Esophagus muscularis mucosa (tissue), 4 donors: ENCODE measurements at regions not wholly inside any gene's neighbourhood (a gene's known extent, or its start where the extent isn't known, plus 50 kb on each side); places are given as distances from the start of the nearest gene placed in this dataset.

ENCODE experiments used
- DNase-seq: peaks from one replicate; pipeline ENCODE4 v3.0.0-alpha.2; 2017; ENCODE audit errors: extremely low spot score
- H3K27ac ChIP-seq, 4 donors: fragments of 200-600 bp; sonication (generic); replicated peaks in 1 of 4; 1 replicate in 3 of 4; 2 replicates in 1 of 4; pipeline ENCODE4 v1.5.1; 2016 to 2019; ENCODE audit warnings: mild to moderate bottlenecking in 1 of 4
- H3K27me3 ChIP-seq, 4 donors: fragments of 200-600 bp; sonication (generic); one replicate each; pipeline versions ENCODE4 v1.5.1 to v1.6.0; 2016 to 2019
- H3K36me3 ChIP-seq, 4 donors: fragments of 200-600 bp; sonication (generic); one replicate each; pipeline ENCODE4 v1.5.1; 2016 to 2019
- H3K4me1 ChIP-seq, 4 donors: fragments of 200-600 bp; sonication (generic); one replicate each; pipeline ENCODE4 v1.5.1; 2016 to 2019
- H3K4me3 ChIP-seq, 4 donors: fragments of 200-600 bp; sonication (generic); 1 replicate in 2 of 4; 2 replicates in 2 of 4; pipeline ENCODE4 v1.5.1; 2016 to 2019; ENCODE audit warnings: mild to moderate bottlenecking in 4 of 4, moderate library complexity in 1 of 4
- H3K9me3 ChIP-seq, 4 donors: fragments of 200-600 bp; sonication (generic); 1 replicate in 3 of 4; 2 replicates in 1 of 4; pipeline ENCODE4 v1.5.1; 2016 to 2019
- EP300 ChIP-seq: sonication (generic); formaldehyde crosslinking; IDR thresholded peaks from one replicate; pipeline ENCODE4 v1.6.1; 2017; ENCODE audit warnings: antibody characterized with exemption
- POLR2A ChIP-seq: fragments of 450-650 bp; IDR thresholded peaks from one replicate; pipeline ENCODE4 v1.6.1; 2017; ENCODE audit warnings: antibody characterized with exemption, moderate library complexity, mild to moderate bottlenecking, low read depth
- POLR2AphosphoS5 ChIP-seq, 2 donors: sonication (generic); formaldehyde crosslinking; IDR thresholded peaks; one replicate each; pipeline ENCODE4 v1.6.1; 2017; ENCODE audit warnings: antibody characterized with exemption in 2 of 2
- WGBS: methylation state at CpG from one replicate; pipeline ENCODE4 v1.1.5; 2018; 5-methylcytosine and 5-hydroxymethylcytosine counted together
- intact Hi-C: fragments of 100-400 bp; cut with DNase I; formaldehyde crosslinking; loops from one replicate; pipeline ENCODE4 v1.15.1; 2023
- TF ChIP-seq, protein P1 (sequence below), 3 experiments: fragments of 200-600 bp in 2 of 3; fragments of 450-650 bp in 1 of 3; sonication (generic) in 2 of 3; IDR thresholded peaks; one replicate each; pipeline ENCODE4 v1.5.1; 2017 to 2019; ENCODE audit warnings: antibody characterized with exemption in 3 of 3, mild to moderate bottlenecking in 2 of 3, moderate library complexity in 1 of 3

DNA sequence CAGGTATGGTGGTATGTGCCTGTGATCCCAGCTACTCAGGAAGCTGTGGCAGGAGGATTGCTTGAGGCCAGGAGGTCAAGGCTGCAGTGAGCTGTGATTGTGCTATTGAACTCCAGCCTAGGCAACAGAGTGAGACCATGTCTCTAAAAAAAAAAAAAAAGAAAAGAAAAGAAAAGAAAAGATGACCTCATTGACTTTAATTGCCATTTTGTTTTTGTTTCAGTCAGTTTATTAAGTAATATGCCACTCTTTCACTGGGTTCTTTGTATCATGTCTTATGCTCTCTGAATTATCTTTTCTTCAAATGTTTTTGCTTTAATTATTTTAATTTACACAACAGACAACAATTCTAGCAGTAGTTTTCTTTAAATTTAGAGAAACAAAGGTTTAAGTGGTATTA lies 293.8 kb downstream of the TSHZ3 start:
- Histone ChIP-seq H3K9me3 (no peaks in the 10 kb centered on the region), H3K36me3 (no peaks in the 10 kb centered on the region), H3K4me3 (no peak overlapping the region), H3K4me1 (no peaks in the 10 kb centered on the region), H3K27ac (no peak overlapping the region), H3K27me3 (no peaks in the 10 kb centered on the region)
- intact Hi-C loops = no loop called here
- TF ChIP-seq, protein P1, sequence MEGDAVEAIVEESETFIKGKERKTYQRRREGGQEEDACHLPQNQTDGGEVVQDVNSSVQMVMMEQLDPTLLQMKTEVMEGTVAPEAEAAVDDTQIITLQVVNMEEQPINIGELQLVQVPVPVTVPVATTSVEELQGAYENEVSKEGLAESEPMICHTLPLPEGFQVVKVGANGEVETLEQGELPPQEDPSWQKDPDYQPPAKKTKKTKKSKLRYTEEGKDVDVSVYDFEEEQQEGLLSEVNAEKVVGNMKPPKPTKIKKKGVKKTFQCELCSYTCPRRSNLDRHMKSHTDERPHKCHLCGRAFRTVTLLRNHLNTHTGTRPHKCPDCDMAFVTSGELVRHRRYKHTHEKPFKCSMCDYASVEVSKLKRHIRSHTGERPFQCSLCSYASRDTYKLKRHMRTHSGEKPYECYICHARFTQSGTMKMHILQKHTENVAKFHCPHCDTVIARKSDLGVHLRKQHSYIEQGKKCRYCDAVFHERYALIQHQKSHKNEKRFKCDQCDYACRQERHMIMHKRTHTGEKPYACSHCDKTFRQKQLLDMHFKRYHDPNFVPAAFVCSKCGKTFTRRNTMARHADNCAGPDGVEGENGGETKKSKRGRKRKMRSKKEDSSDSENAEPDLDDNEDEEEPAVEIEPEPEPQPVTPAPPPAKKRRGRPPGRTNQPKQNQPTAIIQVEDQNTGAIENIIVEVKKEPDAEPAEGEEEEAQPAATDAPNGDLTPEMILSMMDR (IDR thresholded peaks at IDR 0.05) = no peak
- TF ChIP-seq EP300 (no peak), POLR2AphosphoS5 (IDR thresholded peaks at IDR 0.05) (no peak), POLR2A (no peak)
- DNase-seq = no peak

DNA sequence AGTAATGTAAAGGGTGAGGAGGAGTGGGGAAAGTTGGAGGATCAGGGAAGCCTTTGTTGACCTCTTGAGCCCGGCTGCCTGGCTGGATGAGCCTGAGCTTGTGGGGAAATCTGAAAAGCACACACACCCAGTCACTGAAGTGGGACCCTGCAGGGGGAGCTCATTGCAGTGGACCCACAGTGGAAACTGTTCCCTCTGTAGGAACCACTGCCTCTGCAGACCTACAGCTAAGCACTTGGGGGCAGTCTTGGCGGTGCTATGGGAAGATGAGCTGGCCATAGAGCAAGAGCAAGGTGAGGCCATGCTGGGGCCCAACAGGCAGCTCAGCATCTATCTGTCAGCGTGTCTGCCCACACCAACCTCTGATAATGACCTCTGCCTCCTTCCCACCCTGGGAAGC lies 294.8 kb downstream of the TSHZ3 start:
- no peaks in the 10 kb centered on the region for H3K36me3 ChIP-seq
- no peaks in the 10 kb centered on the region for H3K4me1 ChIP-seq
- no peak overlapping the region for H3K27ac ChIP-seq
- peak; percentile 62 for DNase-seq
- H3K4me3 ChIP-seq = no peak overlapping the region
- 43% methylated on average over 2 of the region's 3 CpGs for WGBS
- no peaks in the 10 kb centered on the region for H3K9me3 ChIP-seq
- intact Hi-C loops = no loop called here
- TF ChIP-seq POLR2A = no peak
- no peak for TF ChIP-seq EP300
- TF ChIP-seq, protein P1 (IDR thresholded peaks at IDR 0.05) = peak in 2 of 3 experiments; percentile 19 to 36
- TF ChIP-seq POLR2AphosphoS5 (IDR thresholded peaks at IDR 0.05) = no peak
- H3K27me3 ChIP-seq = no peaks in the 10 kb centered on the region

DNA sequence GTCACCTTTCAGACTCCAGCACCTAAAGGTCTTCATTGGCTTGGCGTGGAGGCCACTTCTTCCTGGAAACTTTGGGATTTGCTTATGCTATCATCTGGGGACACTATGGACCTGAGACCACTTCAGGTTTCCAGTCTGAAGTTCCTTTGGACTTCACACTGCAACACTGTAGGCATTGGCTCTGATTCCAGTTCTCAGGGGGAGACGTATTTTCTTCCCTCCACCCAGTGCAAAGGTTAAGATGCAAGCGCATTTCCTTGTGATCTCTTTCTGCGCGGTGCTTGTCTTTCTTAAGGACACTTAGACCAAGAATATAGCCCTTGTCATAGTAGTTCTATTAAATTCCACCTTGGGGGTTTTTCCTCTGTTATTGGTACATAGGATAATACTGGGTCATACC lies 299.8 kb downstream of the TSHZ3 start:
- H3K27me3 ChIP-seq = no peaks in the 10 kb centered on the region
- 95% methylated on average over 5 of the region's 5 CpGs for WGBS
- H3K27ac ChIP-seq = no peak overlapping the region
- intact Hi-C loops = no loop called here
- H3K36me3 ChIP-seq = no peaks in the 10 kb centered on the region
- no peaks in the 10 kb centered on the region for H3K9me3 ChIP-seq
- H3K4me1 ChIP-seq = no peaks in the 10 kb centered on the region
- TF ChIP-seq POLR2A (no peak), POLR2AphosphoS5 (IDR thresholded peaks at IDR 0.05) (no peak), EP300 (no peak)
- TF ChIP-seq, protein P1 (IDR thresholded peaks at IDR 0.05) = no peak
- no peak for DNase-seq
- no peak overlapping the region for H3K4me3 ChIP-seq

DNA sequence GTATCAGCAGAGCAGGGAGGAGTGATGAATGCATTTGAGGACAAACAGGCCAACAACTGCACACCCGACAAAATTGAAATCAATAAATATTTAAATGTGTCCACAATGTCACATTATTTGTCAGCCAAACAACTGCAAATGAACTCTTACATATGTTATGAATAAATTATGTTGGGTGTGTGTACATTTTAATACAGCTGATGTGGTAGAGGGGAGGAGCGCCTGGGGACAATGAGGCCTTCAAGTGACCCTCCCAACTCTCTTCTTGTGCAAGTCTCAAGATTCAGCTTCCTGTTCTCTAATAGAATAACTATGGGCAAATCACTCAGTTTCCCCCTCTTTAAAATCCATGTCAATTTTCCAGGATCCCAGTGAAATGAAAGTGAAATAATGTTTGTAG lies 303.2 kb downstream of the TSHZ3 start:
- Histone ChIP-seq H3K27me3 (no peaks in the 10 kb centered on the region), H3K4me1 (no peaks in the 10 kb centered on the region), H3K27ac (no peak overlapping the region), H3K4me3 (no peak overlapping the region), H3K9me3 (no peaks in the 10 kb centered on the region), H3K36me3 (no peaks in the 10 kb centered on the region)
- intact Hi-C loops = no loop called here
- WGBS = 84% methylated on average over 2 of the region's 2 CpGs
- DNase-seq = no peak
- TF ChIP-seq, protein P1 (IDR thresholded peaks at IDR 0.05) = no peak
- TF ChIP-seq EP300 (no peak), POLR2A (no peak), POLR2AphosphoS5 (IDR thresholded peaks at IDR 0.05) (no peak)

DNA sequence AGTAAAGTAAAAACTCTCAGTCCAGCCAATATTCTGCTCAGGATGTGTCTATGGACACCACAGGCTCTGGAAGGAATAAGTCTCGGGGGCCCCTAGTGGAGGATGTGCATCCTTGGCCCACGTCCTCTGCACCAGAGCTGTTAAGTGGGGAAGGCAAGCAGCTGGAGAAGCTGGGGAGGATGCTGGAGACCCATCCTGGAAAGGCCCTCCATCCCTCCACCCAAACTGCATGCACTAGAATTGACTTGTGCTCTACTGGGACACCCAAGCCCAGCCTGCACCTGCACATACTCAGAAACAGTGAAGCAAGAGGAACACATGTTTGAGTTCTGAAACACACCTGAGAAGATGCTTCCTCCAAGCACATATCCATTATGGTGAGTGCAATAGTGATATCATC lies 307.8 kb downstream of the TSHZ3 start:
- Histone ChIP-seq H3K9me3 (no peaks in the 10 kb centered on the region), H3K36me3 (no peaks in the 10 kb centered on the region), H3K27ac (no peak overlapping the region), H3K27me3 (no peaks in the 10 kb centered on the region), H3K4me1 (peaks cover 0 to 9% (median 8%) of the 10 kb centered on the region in 4 donors), H3K4me3 (no peak overlapping the region)
- no peak for TF ChIP-seq EP300
- TF ChIP-seq POLR2A = no peak
- TF ChIP-seq POLR2AphosphoS5 (IDR thresholded peaks at IDR 0.05) = no peak
- TF ChIP-seq, protein P1 (IDR thresholded peaks at IDR 0.05) = no peak
- 78% methylated on average over 2 of the region's 2 CpGs for WGBS
- intact Hi-C loops = no loop called here
- no peak for DNase-seq
